WI38 (cell line): ENCODE measurements at regions not wholly inside any gene's neighbourhood (a gene's known extent, or its start where the extent isn't known, plus 50 kb on each side); places are given as distances from the start of the nearest gene placed in this dataset.

ENCODE experiments used
- H3K4me3 ChIP-seq: 2 replicates; pipeline ENCODE4 v1.5.1; 2011; ENCODE audit warnings: low read depth, mild to moderate bottlenecking, control low read depth, low read length
- TF ChIP-seq, protein P1 (sequence below): IDR thresholded peaks from 2 replicates; pipeline ENCODE4 v1.5.1; 2012; ENCODE audit warnings: low read depth, mild to moderate bottlenecking, control low read depth, low read length

DNA sequence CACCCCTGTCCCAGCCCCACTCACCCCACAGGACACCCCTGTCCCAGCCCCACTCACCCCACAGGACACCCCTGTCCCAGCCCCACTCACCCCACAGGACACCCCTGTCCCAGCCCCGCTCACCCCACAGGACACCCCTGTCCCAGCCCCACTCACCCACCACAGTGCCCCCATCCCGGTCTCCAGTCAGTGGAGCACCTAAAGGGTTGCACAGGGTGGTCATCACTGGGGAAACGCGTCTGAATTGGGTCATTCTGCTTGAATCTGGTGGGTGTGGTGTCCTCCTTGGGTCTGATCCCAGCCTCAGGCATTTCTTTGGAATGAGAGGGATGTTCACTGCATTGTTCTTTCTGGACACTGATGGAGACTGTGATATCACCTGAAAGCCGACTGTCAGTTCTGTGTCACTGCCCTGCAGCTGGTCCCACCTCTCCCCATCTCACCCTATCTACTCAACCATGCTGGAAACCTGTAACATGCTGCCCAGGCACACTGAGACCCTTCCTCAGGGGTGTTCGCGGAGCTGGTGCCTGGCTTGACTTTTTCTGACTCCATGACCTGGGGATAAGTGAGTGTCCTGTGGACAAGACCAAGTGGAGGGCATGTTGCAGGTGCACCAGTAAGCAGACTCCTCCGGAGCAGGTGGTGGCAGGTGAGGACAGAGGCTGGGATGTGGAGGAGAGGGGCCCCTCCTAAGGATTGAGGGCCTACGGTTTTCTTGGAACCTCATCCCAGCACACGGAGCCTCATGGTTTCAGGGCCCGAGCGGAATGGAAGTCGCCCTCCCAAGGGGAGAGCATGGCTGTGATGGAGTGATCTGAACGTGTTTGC, 262.5 kb upstream of the PPP2R2D start:
- no peak overlapping the region for H3K4me3 ChIP-seq
- TF ChIP-seq, protein P1, sequence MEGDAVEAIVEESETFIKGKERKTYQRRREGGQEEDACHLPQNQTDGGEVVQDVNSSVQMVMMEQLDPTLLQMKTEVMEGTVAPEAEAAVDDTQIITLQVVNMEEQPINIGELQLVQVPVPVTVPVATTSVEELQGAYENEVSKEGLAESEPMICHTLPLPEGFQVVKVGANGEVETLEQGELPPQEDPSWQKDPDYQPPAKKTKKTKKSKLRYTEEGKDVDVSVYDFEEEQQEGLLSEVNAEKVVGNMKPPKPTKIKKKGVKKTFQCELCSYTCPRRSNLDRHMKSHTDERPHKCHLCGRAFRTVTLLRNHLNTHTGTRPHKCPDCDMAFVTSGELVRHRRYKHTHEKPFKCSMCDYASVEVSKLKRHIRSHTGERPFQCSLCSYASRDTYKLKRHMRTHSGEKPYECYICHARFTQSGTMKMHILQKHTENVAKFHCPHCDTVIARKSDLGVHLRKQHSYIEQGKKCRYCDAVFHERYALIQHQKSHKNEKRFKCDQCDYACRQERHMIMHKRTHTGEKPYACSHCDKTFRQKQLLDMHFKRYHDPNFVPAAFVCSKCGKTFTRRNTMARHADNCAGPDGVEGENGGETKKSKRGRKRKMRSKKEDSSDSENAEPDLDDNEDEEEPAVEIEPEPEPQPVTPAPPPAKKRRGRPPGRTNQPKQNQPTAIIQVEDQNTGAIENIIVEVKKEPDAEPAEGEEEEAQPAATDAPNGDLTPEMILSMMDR: no peak

- H3K4me3 ChIP-seq: no peak overlapping the region
- TF ChIP-seq, protein P1: no peak
Observed at GRCh38 chr10:131638880-131639278, 261.9 kb upstream of the PPP2R2D start.

GRCh38 chr10:131640045-131640644, 260.7 kb upstream of the PPP2R2D start:
- no peak overlapping the region for H3K4me3 ChIP-seq
- TF ChIP-seq, protein P1: no peak

- no peak overlapping the region for H3K4me3 ChIP-seq
- TF ChIP-seq, protein P1: no peak
Observed at GRCh38 chr10:131641231-131641630, 259.6 kb upstream of the PPP2R2D start.

DNA sequence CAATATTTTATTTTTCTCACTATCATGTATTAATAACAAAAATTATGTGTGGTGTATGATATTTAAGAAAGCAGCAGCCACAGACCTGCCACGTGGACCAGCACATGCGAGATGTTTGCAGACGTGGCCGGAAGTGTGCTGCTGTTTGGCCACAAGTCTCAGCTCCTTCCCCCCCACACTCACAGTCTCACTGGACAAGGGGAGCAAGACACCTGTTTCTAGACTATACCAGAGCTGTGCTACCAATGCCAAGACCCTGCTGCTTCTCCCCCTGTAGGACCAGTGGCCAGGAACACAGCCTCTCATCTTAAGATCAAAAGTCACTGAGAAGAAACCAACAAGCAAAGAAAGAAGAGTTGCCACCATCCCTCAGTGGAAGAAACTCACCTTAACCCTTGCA, 258.9 kb upstream of the PPP2R2D start:
- TF ChIP-seq, protein P1: no peak
- no peak overlapping the region for H3K4me3 ChIP-seq

GRCh38 chr10:131642966-131643365, 257.8 kb upstream of the PPP2R2D start:
- H3K4me3 ChIP-seq: no peak overlapping the region
- TF ChIP-seq, protein P1: no peak

- TF ChIP-seq, protein P1: no peak
- no peak overlapping the region for H3K4me3 ChIP-seq
Observed at GRCh38 chr10:131644289-131644688, 256.5 kb upstream of the PPP2R2D start.
